ENCODE measurements at regions not wholly inside any gene's neighbourhood (a gene's known extent, or its start where the extent isn't known, plus 50 kb on each side); places are given as distances from the start of the nearest gene placed in this dataset.

DNA sequence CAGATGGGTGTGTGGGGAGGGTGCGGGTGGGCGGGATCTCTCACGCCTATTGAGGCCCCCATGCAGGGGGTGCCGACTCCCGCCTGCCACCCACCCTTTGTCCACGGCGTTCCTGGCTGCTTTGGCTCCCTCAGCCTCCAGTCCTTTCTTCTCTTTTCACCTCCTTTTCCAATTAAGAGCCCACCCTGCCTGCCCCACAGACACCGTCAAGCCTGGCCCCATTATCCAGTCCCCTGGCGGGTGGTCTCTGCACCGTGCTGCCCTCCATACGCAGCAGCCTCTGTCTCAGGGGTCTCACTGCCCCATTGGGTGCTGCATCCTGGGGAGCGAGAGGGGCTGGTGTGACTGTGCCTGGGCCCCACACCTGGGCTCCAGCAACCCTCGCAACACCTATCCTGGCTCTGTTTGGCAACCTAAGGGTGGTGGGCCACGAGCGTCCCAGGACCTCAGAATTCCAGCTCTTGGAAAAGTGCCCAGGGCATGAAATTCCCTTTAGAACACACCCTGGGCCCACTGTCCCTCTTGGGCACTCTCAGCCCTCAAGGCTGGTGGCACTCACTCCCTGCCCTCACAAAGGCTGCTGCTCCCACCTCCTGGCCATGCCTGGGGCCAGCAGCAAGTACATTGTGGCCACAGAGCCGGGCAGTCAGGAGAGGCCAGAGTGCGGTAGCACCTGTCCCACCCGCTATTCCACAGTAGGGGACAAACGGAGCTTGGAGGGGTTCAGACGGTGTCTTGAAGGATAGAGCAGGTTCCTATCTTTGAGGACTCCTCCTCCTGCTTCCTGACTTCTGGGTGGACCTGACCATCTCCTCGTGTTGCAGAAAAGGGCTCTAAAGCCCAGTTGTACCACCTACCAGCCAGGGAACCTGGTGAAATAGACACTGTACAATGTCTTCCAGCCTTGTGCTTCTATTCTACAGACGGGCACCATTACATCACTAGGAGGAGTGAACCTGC is 114.1 kb downstream of the KIF26A start:
- H3K4me3 ChIP-seq (ENCODE audit: low read depth, low read length): no peak overlapping the region
- no peak for DNase-seq (ENCODE audit: low read depth)
- no peak for TF ChIP-seq CTCF (IDR thresholded peaks at IDR 0.05; ENCODE audit: low read depth, low read length, missing control alignments)

GRCh38 chr14:104253223-104253822 is 114.9 kb downstream of the KIF26A start:
- DNase-seq (ENCODE audit: low read depth): no peak
- H3K4me3 ChIP-seq (ENCODE audit: low read depth, low read length): no peak overlapping the region
- TF ChIP-seq CTCF (IDR thresholded peaks at IDR 0.05; ENCODE audit: low read depth, low read length, missing control alignments): no peak

DNA sequence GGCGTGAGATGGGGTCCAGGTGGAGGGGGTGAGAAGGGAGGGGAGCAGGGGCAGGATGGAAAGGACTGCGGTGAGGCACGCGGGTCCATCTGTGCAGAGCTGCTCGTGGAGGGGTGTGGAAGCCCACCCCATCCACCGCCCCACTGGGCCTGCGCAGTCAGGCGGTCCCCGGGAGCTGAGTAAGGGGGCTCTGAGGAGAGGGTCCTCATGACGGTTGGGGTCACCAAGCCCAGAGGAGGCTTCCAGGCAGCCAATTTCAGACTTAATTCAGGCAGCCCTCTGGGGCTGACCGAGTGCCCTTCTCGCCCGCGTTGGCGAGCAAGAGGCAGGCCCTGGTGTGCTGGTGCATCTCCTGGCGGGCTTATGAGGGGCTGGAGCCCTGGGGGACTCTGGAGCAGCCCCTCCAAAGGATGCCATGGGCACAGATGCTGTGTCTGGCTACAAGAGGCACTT is 115.5 kb downstream of the KIF26A start:
- no peak for TF ChIP-seq CTCF (IDR thresholded peaks at IDR 0.05; ENCODE audit: low read depth, low read length, missing control alignments)
- no peak for DNase-seq (ENCODE audit: low read depth)
- no peak overlapping the region for H3K4me3 ChIP-seq (ENCODE audit: low read depth, low read length)

DNA sequence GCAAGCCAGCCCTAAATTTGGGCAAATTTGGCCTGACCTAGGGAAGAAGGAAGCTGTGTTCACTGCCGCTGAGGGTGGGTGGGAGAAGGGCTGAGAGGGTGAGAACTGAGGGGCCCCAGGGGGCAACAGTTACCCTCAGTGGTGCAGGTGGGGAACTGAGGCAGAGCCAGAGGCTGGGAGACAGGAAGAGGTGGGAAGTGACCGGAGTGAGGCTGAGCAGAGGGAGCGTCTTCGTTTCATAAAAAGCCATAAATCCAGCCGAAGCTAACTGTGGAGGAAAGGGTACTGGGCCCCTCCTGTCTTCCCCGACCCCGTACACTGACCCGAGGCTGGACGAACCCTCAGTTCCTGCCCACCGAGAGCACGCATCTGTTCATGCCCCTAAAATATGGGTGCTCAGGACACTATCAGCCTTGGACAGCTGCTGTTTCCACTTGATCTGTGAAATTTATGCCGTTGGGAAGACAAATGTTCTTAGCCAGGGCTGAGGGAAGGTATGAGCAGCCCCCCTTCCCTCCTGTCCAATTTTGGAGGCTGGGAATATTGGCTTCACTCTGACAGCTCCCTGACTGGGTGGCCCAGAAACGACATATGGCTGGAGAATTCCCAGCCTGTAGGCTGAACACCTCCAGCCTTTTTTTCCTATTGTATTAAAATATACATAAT is 116.5 kb downstream of the KIF26A start:
- DNase-seq (ENCODE audit: low read depth): no peak
- TF ChIP-seq CTCF (IDR thresholded peaks at IDR 0.05; ENCODE audit: low read depth, low read length, missing control alignments): no peak
- H3K4me3 ChIP-seq (ENCODE audit: low read depth, low read length): no peak overlapping the region

GRCh38 chr14:104256025-104256424 is 117.6 kb downstream of the KIF26A start:
- no peak for TF ChIP-seq CTCF (IDR thresholded peaks at IDR 0.05; ENCODE audit: low read depth, low read length, missing control alignments)
- DNase-seq (ENCODE audit: low read depth): no peak
- no peak overlapping the region for H3K4me3 ChIP-seq (ENCODE audit: low read depth, low read length)

GRCh38 chr14:104262515-104263514 is 124.4 kb downstream of the KIF26A start:
- TF ChIP-seq CTCF (IDR thresholded peaks at IDR 0.05; ENCODE audit: low read depth, low read length, missing control alignments): no peak
- DNase-seq (ENCODE audit: low read depth): no peak
- no peak overlapping the region for H3K4me3 ChIP-seq (ENCODE audit: low read depth, low read length)

Measured in GM12864 (cell line).